NCI-H146 treated with DMSO at 0.1 percent for 48 hours (cell line): ENCODE measurements at regions not wholly inside any gene's neighbourhood (a gene's known extent, or its start where the extent isn't known, plus 50 kb on each side); places are given as distances from the start of the nearest gene placed in this dataset.
"Not testable (repeated sequence)": the region's sequence is repeated elsewhere in the genome, so short reads cannot be mapped to it uniquely, and the experiment has no call there.

Experiments
- DNase-seq: peaks from one replicate; lab custom pipeline; 2025; ENCODE audit not compliant: unreplicated experiment; lab: John Stamatoyannopoulos, UW

DNA sequence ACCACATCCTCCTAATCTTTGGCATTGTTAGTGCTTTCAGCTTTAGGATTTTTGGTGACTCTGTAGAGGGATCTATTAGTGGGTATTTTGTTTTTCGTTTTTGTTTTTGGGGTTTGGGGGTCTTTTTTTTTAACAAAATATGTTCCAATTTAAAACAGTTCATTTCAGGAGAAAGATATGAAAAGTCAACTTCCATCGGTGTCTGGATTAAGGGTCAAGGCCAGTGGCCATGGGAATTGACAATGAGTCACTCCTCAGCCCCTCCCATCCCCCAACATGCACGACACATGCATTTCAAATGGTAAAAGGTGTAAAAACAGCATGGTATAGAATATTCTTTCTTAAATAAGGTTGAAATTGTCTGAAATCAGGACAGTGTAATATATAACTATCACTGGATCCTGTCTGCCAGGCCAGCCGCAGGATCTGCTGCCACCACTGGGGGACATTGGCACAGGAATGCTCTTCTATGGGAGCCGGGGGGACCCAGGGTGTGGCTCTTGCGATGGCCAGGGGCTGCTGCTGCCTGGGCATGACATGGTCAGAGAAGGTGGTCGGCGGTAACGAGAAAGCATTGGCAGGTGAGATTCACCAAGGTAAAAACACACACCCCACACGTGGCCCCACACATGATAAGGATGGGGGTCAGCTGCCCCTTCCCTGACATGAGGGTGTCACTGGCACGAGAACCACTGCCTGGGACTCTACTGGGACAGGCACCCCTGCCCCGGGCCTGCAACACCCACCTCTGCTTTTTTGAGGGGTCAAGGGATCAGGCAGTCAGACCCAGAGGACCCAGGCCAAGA lies 126.2 kb upstream of the KCTD7 start:
- no peak for DNase-seq

DNA sequence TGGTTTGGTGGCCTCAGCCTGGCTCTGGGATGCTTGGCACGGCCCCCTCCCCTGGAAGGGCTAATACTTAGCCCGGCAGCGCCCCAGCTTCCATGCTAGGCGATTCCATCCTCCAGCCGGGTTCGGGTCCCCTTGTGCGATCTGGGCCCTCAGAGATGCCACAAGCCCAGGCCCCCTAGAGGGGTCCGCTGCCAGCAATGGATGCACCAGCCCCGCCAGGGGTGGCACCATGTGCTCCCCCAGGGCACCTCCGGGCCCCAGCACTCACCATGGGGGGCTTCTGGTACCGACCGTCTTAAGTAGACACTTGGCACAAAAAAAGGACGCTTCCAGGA lies 125.7 kb upstream of the KCTD7 start:
- no peak for DNase-seq

DNA sequence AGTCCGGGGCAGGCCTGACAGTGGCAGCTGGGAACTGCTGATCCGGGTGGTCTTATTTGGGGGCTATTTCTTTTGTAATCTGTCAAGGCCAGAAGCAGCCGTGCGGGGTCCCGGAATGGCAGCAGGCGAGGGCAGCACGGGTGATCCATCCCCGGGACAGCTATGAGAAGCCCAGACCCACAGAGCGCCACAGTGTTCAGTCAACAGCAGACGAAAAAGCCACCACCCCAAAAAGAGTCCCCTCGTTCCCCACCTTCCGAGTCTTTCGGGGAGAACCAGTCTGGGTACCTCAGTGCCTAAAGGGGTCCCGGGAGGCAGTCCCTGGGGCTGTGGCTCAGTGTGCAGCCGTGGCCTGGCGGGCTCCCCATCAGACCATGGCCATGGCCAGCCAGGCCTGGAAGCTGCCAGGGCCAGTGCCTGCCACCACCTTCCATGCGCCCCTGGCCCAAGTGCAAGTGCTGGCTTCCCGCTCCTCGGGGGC lies 125.1 kb upstream of the KCTD7 start:
- no peak for DNase-seq

DNA sequence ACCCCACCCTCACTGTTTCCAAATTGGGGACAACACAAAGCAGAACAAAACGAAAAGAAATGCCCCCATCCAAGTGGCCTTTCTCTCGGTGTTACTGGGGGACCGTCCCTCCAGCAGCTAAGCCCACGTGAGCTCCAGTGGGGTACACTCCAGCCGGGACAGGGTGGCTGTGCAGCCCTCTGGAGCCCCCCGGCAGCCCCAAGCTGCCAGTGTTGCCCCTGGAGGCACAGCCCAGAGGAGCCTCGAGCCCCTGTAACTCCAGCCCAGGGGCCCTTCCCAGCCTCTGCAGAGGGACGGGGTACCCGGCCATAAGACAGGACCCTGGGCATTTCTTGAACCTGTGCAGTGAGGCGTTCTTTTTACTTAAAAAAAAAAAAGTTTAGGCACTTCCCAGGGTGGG lies 124.5 kb upstream of the KCTD7 start:
- no peak for DNase-seq

- DNase-seq: no peak
Measured at GRCh38 chr7:66505009-66505408, 123.7 kb upstream of the KCTD7 start.

DNA sequence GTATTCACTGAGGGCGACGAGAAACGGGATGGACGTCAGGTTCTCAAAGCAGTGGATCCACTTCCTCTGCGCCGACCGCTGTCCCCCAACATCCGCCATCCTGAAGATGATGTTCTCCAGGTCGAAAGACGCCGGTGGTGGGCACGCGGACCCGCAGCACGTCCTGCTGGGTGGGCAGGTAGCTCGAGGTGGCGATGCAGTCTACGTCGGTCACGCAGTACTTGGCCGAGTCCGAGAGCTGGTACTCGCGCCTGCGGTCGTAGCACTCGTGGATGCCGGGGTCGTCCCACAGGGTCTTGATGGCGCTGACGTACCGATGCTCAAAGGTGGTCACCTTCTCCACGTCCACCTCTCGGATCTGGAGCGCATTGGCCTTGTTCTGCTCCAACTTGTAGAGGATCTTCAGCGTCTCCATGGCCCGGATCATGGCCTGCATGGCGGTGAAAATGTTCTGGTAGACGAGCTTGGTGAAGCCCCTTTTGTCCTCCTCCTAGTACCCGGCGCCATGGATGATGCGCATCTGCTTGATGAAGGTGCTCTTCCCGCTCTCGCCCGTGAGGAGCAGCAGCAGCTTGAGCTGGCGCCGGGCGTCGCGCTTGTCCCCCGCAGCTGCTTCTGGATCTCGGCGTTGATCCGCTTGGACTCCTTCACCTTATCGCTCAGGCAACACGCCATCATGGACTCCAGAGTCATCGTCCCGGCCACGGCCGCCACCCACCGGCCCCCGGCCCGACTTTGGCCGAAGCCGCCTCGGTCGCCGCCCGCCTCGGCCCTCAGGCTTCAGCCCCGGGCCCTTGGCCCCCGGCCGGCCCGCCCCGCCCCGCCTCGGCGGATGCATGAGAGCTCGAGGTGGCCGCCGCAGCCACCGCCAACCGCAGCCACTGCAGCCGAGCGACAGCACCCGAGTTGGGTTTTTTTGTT lies 122.9 kb upstream of the KCTD7 start:
- DNase-seq: no peak

GRCh38 chr7:66506703-66507102 lies 122.0 kb upstream of the KCTD7 start:
- DNase-seq: not testable (repeated sequence)

GRCh38 chr7:66507764-66508296 lies 120.9 kb upstream of the KCTD7 start:
- DNase-seq: no peak

DNA sequence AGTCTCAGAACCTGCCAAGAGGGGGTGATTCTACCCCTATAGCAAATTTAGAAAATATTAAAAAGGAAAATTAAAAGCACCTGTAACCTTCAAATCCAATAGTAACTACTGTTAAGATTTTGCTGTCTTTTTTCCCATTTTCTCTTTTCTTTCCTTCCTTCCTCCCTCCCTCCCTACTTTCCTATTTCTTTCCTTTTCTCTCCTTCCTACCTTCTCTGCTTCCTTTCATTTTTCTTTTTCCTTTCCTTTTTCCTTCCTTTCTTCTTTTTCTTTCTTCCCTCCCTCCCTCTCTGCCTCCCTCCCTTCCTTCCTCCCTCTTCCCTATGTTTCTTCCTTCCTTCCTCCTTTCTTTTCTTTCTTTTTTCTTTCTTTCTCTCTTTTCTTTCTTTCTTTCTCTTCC lies 120.2 kb upstream of the KCTD7 start:
- DNase-seq: no peak

- no peak for DNase-seq
Measured at GRCh38 chr7:66514050-66514449, 114.6 kb upstream of the KCTD7 start.

GRCh38 chr7:66517212-66517909 lies 111.3 kb upstream of the KCTD7 start:
- no peak for DNase-seq

- no peak for DNase-seq
Measured at GRCh38 chr7:66518151-66518691, 110.5 kb upstream of the KCTD7 start.

DNA sequence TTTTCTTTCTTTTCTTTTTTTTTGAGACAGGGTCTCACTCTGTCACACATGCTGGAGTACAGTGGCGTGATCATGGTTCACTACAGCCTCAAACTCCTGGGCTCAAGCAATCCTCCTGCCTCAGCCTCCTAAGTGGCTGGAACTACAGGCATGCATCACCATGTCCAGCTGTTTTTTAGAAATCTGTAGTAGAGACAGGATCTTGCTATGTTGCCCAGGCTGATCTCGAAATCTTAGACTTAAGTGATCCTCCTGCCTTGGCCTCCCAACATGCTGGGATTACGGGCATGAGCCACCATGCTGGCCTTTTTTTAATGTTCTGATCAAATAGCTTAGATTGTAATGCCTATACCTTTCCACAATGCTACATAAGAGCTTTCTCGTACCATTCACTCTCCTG lies 107.0 kb upstream of the KCTD7 start:
- DNase-seq: no peak

DNA sequence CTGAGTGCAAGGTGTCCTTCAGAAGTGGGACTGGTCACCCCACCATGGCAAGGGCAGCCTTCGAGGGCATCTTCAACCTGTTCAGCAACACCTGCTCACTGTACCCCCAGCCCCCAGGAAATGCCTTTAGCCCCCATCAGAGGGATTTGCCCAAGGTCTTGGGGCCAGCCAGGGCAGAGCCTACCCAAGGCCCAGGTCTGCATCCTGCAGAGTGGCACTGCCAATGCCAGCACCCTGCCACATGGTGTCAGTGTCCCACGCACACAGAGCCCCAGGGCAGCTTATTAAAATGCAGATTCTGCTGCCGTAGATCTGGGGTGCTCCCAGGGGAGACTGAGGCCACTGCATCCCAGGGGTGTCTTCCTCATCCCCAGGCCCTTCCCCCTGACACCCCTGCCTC lies 106.2 kb upstream of the KCTD7 start:
- DNase-seq: no peak

- no peak for DNase-seq
Measured at GRCh38 chr7:66523409-66523808, 105.3 kb upstream of the KCTD7 start.

DNA sequence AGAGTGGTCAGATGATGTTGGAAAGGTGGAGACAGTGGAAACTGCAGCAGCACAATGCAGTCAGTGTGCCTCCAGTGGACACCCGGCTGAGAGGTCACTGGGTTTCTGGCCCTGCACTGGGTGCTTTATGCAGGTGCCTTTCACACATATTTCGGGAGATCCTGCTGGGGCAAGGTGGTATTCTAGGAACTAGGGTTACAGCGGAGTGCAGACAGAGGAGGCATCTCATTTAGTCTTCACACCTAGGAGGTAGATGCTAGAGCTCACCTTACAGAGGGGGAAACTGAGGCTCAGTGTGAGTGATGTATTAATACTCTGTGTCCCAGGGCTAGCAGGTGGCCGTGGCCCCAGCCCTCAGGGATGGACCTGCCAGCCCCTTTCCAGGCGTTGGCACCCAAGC lies 103.9 kb upstream of the KCTD7 start:
- no peak for DNase-seq

GRCh38 chr7:66526782-66527181 lies 101.9 kb upstream of the KCTD7 start:
- not testable (repeated sequence) for DNase-seq

GRCh38 chr7:66528652-66529051 lies 100.0 kb upstream of the KCTD7 start:
- no peak for DNase-seq

DNA sequence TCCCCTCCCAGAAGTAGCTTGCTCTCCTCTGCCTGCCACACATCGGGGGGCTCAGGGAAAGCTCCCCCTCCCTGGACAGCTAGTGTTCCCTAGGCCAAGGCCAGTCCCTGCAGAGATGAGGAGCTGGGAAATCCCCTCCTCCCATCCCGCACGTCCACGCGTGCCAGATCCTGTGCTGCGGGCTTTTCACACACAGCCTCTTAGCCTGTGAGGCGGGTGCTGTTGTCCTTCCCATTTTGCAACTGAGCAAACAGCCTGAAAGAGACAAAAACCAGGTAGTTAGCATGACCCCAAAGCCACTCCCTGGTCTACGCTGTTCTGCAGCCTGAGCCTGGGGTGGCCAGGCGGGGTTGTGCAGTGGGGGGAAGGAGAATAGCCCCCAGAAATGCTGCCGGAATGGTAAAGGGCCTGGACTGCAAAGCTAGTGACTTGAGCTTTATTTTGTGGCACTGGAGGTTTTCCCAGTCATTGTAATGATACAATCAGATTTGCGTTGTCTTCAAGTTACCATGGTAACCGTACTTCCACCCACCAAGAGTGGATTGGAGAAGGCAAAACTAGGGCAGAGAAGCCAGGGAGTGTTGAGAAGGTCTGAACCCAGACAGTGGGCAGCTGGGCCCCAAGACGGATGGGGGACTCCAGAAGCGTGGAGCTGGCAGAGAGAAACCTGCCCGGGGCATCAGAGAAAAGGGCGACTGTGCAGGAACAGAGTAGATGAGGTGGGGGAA lies 98.6 kb upstream of the KCTD7 start:
- no peak for DNase-seq
